ENCODE measurements at regions not wholly inside any gene's neighbourhood (a gene's known extent, or its start where the extent isn't known, plus 50 kb on each side); places are given as distances from the start of the nearest gene placed in this dataset.

DNA sequence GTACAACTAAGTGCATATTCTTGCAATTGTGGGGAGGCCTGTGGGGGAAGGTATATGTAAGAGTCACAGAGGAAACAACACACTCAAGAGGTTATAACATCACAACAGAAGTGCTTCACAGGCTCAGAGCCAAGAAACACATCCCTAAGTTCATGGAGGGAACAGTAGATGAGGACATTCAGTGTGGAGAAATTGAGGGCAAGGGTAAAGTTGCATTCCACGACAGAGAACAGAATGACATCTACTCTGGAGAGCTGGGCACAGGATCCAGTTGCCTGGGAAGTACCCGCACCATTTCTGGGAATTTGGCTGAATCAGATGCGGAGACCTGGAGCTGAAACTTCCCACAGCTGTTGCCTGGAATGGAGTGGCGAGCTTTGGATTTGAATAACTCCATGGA is 197.2 kb downstream of the NXNL2 start:
- no peaks in the 10 kb centered on the region for H3K4me1 Mint-ChIP-seq
- peaks cover 27% of the 10 kb centered on the region for H3K27me3 Mint-ChIP-seq (ENCODE audit: low read depth)
- peaks cover 2% of the 10 kb centered on the region for H3K36me3 Mint-ChIP-seq (ENCODE audit: low read depth)
- no peak overlapping the region for H3K4me3 Mint-ChIP-seq
- DNase-seq (ENCODE audit: low read depth, low spot score): no peak
- H3K27ac Mint-ChIP-seq (ENCODE audit: unreplicated experiment): no peak overlapping the region
- TF ChIP-seq, protein P1, sequence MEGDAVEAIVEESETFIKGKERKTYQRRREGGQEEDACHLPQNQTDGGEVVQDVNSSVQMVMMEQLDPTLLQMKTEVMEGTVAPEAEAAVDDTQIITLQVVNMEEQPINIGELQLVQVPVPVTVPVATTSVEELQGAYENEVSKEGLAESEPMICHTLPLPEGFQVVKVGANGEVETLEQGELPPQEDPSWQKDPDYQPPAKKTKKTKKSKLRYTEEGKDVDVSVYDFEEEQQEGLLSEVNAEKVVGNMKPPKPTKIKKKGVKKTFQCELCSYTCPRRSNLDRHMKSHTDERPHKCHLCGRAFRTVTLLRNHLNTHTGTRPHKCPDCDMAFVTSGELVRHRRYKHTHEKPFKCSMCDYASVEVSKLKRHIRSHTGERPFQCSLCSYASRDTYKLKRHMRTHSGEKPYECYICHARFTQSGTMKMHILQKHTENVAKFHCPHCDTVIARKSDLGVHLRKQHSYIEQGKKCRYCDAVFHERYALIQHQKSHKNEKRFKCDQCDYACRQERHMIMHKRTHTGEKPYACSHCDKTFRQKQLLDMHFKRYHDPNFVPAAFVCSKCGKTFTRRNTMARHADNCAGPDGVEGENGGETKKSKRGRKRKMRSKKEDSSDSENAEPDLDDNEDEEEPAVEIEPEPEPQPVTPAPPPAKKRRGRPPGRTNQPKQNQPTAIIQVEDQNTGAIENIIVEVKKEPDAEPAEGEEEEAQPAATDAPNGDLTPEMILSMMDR (conservative IDR thresholded peaks at IDR 0.05): no peak
- peaks cover 10% of the 10 kb centered on the region for H3K9me3 Mint-ChIP-seq

DNA sequence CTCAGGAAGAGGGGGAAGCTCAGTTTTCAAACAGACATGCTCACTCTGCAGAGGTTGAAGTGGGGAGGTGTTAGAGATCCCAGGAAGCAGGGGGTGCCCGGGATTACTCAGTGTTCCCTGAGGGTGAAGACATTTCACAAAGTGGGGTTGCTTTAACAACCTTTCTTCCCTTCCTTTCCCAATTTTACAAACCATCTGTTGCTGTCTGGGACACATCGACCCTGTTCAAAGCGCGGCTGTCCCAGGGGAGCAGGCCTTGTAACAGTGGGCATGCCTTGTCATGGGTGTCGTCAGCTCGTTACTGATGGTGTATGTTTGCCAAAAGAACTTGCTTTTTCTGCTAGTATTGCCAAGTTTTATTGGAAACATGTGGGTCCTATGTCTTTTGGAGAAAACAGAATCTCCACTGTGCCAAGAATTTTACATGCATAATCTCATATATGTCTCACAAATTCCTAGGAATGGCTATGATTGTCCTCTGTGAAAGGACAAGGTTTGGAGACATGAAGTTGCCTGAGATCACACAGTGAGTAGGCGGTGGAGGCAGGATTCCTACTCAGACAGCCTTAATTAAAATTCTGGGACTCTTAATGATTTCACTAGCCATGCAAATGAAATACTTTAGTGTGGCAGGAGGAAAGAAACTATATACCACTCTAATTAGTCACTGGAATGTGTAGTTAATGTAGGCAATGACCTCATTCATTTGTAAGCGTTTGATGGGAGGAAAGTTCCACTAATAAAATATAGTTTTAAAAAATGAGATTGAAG is 198.9 kb downstream of the NXNL2 start:
- Mint-ChIP-seq H3K27ac (ENCODE audit: unreplicated experiment) (no peak overlapping the region), H3K9me3 (peaks cover 8% of the 10 kb centered on the region), H3K27me3 (ENCODE audit: low read depth) (peaks cover 29% of the 10 kb centered on the region), H3K36me3 (ENCODE audit: low read depth) (peaks cover 2% of the 10 kb centered on the region), H3K4me3 (no peak overlapping the region), H3K4me1 (no peaks in the 10 kb centered on the region)
- TF ChIP-seq, protein P1 (conservative IDR thresholded peaks at IDR 0.05): no peak
- DNase-seq (ENCODE audit: low read depth, low spot score): no peak

DNA sequence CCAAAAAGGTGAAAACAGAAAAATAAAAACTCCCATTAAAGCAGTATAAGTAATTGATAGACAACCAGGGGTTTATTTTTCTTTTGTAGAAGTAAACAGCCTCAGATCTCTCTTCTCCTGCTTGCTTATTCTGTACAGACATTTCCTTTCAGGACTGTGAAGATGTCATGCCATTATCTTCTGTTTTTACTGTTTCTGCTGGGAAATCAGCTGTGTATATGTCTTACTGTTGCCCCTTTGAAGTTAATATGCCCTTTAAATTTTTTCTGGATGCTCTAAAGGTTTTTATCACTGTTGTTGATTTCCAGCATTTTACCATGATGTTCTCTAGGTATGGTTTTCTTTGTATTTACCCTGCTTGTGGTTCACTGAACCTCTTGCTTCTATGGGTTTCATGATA is 199.5 kb downstream of the NXNL2 start:
- Mint-ChIP-seq H3K4me3 (no peak overlapping the region), H3K27me3 (ENCODE audit: low read depth) (peaks cover 25% of the 10 kb centered on the region), H3K4me1 (peaks cover 2% of the 10 kb centered on the region), H3K36me3 (ENCODE audit: low read depth) (peaks cover 2% of the 10 kb centered on the region), H3K9me3 (peaks cover 8% of the 10 kb centered on the region), H3K27ac (ENCODE audit: unreplicated experiment) (no peak overlapping the region)
- TF ChIP-seq, protein P1 (conservative IDR thresholded peaks at IDR 0.05): no peak
- no peak for DNase-seq (ENCODE audit: low read depth, low spot score)

DNA sequence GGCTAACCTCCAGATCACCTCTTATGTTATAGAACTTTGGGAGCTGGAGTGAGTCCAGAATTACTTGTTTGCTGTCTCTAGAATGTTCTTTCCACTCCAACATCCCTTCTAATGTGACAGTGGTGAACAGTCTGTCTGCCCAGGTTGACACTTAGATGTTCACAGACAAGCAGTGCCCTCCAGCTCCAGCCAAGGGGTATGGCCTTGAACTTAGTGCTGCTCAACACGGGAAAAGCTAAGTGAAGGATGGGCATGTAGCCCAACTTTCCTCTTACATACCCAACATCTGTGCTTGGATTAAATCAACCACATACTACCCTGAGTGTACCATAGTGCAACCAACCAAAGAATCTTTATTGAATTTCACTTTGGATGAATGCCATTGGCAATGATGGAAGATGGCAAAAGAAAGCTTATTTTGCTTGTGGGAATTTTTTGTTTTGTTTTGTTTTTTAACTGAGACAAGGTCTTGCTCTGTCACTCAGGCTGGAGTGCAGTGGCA is 201.2 kb downstream of the NXNL2 start:
- Mint-ChIP-seq H3K27me3 (ENCODE audit: low read depth) (peaks cover 35% of the 10 kb centered on the region), H3K4me1 (peaks cover 4% of the 10 kb centered on the region), H3K36me3 (ENCODE audit: low read depth) (no peaks in the 10 kb centered on the region), H3K27ac (ENCODE audit: unreplicated experiment) (no peak overlapping the region), H3K9me3 (no peaks in the 10 kb centered on the region), H3K4me3 (no peak overlapping the region)
- DNase-seq (ENCODE audit: low read depth, low spot score): no peak
- TF ChIP-seq, protein P1 (conservative IDR thresholded peaks at IDR 0.05): no peak

DNA sequence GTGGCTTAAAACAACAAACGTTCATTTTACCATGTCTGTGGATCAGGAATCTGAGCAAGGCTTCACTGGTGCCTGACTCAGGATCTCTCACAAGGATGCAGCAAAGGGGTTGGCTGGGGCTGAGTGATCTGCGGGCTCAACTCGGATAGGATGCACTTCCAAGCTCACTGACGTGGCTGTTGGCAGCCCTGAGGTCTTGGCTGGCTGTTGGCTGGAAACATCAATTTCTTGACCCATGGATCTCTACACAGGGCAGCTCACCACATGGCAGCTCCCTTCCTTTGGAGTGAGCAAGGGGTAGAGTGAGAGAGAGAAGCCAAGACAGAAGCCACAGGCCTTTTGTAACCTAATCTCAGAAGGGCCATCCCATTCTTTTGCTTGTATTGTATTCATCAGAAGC is 202.1 kb downstream of the NXNL2 start:
- no peak overlapping the region for H3K27ac Mint-ChIP-seq (ENCODE audit: unreplicated experiment)
- H3K4me1 Mint-ChIP-seq: peaks cover 4% of the 10 kb centered on the region
- peaks cover 37% of the 10 kb centered on the region for H3K27me3 Mint-ChIP-seq (ENCODE audit: low read depth)
- TF ChIP-seq, protein P1 (conservative IDR thresholded peaks at IDR 0.05): no peak
- no peak overlapping the region for H3K4me3 Mint-ChIP-seq
- H3K9me3 Mint-ChIP-seq: peaks cover 2% of the 10 kb centered on the region
- H3K36me3 Mint-ChIP-seq (ENCODE audit: low read depth): peaks cover 3% of the 10 kb centered on the region
- no peak for DNase-seq (ENCODE audit: low read depth, low spot score)
